GM19238 (cell line): ENCODE measurements at regions not wholly inside any gene's neighbourhood (a gene's known extent, or its start where the extent isn't known, plus 50 kb on each side); places are given as distances from the start of the nearest gene placed in this dataset.
"Not testable (repeated sequence)": the region's sequence is repeated elsewhere in the genome, so short reads cannot be mapped to it uniquely, and the experiment has no call there.

Source experiments
- DNase-seq: peaks from one replicate; pipeline ENCODE4 v3.0.0; 2011; ENCODE audit warnings: low spot score; ENCODE audit not compliant: insufficient read length

DNA sequence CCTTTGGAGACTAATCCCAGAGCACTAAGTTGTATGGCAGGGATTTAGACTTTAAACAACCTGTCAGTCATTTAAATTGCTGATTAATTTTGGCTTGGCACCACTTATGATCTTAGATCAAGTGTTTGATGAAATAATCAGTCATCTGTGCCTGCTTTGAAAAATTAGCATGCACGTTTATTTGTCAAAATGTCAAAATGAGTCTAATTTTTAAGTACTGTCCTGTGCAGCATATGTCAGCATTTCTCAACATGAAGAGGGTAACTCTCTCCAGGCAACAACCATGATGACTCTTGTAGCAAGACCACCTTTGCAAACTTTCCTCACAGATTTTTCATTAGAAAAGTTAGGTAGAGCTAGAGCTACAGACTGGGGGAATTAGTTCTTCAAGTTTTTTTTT, 155.7 kb upstream of the GJE1 start:
- DNase-seq = no peak

- not testable (repeated sequence) for DNase-seq
These were observed 162.8 kb upstream of the GJE1 start for GRCh38 chr6:141969768-141970415.

DNA sequence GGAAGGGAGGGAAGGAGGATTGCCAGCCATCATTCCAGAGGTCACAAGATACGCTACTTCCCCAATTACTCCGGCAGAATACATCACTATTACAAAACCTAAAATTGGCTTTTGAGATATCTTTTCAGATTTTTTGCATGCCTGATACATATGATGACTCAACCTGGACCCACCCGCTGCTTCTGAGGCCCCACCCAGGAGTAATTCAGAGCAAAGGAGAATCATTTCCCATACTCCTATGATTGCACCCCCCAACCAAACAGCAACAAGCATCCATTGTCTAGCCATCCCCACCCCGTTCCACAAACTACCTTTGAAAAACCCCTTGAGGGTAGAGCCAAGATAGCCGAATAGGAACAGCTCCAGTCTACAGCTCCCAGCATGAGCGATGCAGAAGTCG, 163.5 kb upstream of the GJE1 start:
- no peak for DNase-seq

DNA sequence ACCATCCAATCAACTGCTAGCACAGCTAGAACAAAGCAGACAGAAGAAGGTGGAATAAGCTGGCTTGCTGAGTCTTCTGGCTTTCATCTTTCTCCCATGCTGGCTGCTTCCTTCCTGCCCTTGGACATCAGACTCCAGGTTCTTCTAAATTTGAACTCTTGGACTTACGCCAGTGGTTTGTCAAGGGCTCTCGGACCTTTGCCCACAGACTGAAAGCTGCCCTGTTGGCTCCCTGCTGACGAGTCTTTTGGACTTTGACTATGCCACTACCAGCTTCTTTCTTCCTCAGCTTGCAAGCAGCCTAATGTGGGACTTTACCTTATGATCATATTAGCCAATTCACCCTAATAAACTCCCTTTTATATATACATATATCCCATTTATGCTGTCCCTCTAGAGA, 164.1 kb upstream of the GJE1 start:
- DNase-seq = no peak

GRCh38 chr6:141965016-141965545, 167.6 kb upstream of the GJE1 start:
- DNase-seq = no peak

DNA sequence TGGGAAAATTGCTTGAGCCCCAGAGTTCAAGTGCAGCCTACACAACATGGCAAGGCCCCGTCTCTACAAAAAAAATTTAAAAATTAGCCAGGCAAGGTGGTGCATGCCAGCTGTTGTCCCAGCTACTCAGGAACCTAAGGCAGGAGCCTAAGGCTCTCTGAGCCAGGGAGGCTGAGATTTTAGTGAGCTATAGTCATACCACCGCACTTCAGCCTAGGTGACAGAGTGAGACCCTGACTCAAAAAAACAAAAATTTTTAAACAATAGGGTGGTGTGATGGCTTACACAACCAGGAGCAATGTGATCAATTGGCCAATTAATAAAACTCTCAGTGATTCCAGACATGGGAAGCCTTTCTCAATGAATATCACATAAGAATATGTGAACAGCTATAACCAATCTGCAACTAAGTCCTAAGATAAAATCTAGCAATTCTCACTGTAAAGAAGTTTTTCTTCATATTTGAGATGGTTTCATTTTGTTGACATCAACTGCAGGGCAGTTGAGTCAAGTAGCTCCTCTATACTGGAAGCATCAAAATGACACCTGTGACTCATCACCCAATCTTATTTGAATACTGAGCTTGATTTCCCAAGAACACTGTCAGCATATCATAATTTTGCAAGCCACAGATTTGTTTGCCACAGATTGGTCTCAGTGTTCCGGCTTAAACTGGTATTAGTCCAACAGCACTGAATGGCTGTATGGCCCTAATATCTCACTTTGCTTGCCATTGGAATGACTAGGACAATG, 169.0 kb upstream of the GJE1 start:
- DNase-seq = no peak

GRCh38 chr6:141957271-141957670, 175.5 kb upstream of the GJE1 start:
- no peak for DNase-seq

GRCh38 chr6:141956868-141957267, 175.9 kb upstream of the GJE1 start:
- DNase-seq = no peak

DNA sequence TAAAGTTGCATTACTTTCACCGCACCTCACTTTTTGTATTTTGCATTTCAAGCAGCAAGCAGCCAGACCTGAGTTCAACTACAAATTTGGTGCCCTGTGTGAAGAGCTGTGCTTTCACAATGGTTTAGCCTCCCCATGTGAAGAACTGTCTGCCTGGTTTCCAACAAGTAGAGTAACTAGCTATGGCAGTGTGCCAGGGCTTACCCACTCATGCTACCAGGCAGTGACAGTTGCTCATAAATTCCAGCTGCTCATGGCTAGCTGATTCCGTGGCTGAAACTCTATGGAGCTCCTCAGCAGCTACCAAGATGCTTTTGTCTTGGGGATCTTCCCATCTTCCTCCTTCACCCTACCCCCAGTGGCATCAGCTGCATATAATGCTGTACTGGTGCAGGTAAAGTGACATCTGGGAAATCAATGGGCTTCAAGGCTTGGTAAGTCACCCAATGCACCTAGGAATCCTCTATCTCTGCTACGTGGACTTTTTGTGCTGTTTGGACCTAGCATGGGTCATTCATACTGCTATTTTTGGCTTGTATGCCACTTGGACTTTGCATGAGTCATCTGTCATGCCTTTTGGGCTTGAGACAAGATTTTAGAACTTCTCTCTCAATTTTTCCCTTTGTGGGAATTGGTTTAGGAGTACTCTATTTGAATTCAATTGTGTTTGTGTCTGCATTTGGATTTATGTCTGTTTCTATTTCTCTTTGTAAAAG, 176.5 kb upstream of the GJE1 start:
- DNase-seq = no peak

GRCh38 chr6:141953072-141953471, 179.7 kb upstream of the GJE1 start:
- DNase-seq = no peak

GRCh38 chr6:141946502-141946901, 186.2 kb upstream of the GJE1 start:
- no peak for DNase-seq

DNA sequence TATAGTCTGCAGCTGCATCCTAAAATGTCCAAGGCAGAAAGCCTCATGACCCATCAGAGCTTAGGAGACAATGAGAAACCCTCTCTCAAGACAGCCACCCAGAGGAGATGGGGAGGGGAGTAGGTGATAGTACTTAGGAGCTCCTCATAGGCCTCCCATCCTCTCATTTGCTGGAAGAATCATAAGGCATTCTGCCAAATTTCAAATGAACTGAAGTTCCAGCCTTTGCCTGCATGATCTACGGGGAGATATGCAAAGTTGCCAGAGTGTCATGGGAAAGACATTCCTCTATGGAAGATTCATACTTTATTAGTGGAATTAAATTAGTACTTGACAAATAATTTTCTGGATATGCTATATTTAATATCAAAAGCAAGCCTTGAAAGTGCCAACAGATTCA, 194.1 kb upstream of the GJE1 start:
- no peak for DNase-seq

GRCh38 chr6:141932685-141933084, 200.0 kb upstream of the GJE1 start:
- no peak for DNase-seq

- DNase-seq = not testable (repeated sequence)
These were observed 206.4 kb upstream of the GJE1 start for GRCh38 chr6:141926200-141926900.

DNA sequence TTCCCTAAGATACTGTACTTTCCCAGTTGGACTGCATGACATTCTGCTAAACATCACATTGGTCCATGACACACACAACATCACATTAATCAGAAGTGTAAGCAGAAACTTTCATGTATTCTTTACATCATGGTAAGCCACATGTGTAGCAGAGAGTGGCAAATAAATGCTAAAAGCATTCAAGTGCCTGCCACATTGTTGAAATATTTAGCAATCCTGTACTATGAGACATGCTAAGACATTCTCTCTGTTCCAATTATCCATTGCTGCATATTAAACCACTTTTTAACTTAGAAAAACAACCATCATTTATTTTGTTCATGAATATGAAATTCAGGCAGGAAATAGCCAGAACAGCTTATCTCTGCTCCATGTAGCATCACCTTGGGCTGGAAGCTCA, 207.7 kb upstream of the GJE1 start:
- DNase-seq = no peak

DNA sequence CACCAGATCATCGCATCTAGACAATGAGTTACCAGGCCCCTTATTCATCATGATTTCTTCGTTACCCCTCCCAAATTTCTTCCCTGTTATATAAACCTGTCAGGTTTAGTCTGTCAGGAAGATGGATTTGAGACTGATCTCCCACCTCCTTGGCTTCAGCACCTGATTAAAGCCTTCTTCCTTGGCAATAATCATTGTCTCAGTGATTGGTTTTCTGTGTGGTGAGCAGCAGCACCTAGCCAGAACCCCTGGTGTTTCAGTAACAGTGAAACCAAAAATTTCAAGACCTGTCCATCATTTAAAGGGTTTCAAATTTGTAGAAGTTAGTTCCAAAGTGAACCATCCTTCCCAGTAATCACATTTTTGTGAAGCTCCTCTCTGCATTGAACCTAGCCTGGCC, 209.8 kb upstream of the GJE1 start:
- no peak for DNase-seq

GRCh38 chr6:141916682-141917505, 215.8 kb upstream of the GJE1 start:
- not testable (repeated sequence) for DNase-seq

GRCh38 chr6:141914646-141915045, 218.1 kb upstream of the GJE1 start:
- no peak for DNase-seq

- DNase-seq = no peak
These were observed 226.1 kb upstream of the GJE1 start for GRCh38 chr6:141906569-141907080.

DNA sequence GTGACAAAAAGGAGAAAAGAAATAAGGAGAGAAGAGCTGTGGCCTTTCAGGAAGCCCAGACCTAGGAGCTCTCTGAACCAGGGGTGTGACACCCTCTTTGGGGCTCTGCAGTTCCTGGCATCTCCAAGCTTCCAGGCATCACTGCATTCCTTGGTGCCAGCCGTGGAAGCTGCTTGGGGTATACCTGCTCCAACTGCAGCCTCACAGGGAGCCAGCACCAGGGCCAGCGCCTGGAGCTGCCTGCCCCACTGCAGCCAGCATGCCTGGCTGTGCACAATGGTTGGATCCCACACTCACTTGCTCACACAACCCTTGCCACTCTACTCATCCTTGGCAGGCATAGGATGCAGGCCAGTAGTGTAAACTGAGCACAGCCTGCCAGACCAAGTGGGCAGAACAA, 242.1 kb upstream of the GJE1 start:
- no peak for DNase-seq

DNA sequence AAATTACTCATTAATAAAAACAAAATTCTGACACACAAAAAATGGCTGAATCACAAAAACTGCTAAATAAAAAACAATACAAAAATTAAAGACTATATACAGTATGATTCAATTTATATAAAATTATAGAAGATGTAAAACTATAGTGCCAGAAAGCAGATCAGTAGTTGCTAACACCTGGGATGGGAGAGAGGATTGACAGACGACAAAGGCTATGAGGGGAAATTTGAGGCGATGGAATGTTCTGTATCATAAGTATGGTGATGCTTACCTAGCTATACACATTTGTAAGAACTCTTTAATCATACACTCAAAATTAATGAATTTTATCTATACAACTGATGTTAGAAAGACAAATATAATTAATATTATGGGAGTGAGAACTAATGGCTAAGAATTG, 247.9 kb upstream of the GJE1 start:
- no peak for DNase-seq
